ENCODE measurements at regions not wholly inside any gene's neighbourhood (a gene's known extent, or its start where the extent isn't known, plus 50 kb on each side); places are given as distances from the start of the nearest gene placed in this dataset.

DNA sequence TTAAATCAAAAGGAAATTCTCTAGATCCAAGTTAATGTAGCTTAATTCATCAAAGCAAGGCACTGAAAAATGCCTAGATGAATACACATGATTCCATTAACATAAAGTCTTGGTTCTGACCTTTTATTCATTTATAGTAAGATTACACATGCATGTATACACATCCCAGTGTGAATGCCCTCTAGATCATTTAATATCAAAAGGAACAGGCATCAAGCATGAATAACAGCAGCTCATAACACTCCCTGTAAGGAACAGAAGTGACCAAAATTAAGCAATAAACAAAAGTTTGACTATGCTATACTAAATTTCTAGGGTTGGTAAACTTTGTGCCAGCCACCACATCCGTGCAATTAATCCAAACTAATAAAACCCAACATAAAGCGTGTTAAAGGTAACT lies 511.5 kb downstream of the SPIN4 start:
- H3K36me3 ChIP-seq (ENCODE audit: insufficient read depth, low read length): no peaks in the 10 kb centered on the region
- peaks cover 55% of the 10 kb centered on the region for H3K9me3 ChIP-seq (ENCODE audit: insufficient read depth, low read depth, low read length)
- no peaks in the 10 kb centered on the region for H3K4me1 ChIP-seq (ENCODE audit: insufficient read depth, low read length)
- no peak overlapping the region for H3K4me3 ChIP-seq (ENCODE audit: low read length)
- no peak overlapping the region for H3K27ac ChIP-seq (ENCODE audit: low read depth, low read length)
- H3K27me3 ChIP-seq (ENCODE audit: insufficient read depth, low read length): no peaks in the 10 kb centered on the region
- 70% methylated on average over 2 of the region's 2 CpGs for WGBS
- no peak overlapping the region for H3K9ac ChIP-seq (ENCODE audit: low read depth, low read length)

Measured in HUES64 (cell line).